Mesothelial cell of epicardium (in vitro differentiated cells): ENCODE measurements at regions not wholly inside any gene's neighbourhood (a gene's known extent, or its start where the extent isn't known, plus 50 kb on each side); places are given as distances from the start of the nearest gene placed in this dataset.

Source experiments
- DNase-seq, 2 experiments: peaks; one replicate each; pipeline ENCODE4 v3.0.0; 2021; ENCODE audit warnings: low spot score in 2 of 2; ENCODE audit not compliant: unreplicated experiment in 2 of 2
- H3K27ac Mint-ChIP-seq: 2 replicates; pipeline ENCODE4 v1.8.0; 2021; ENCODE audit warnings: mixed read lengths
- H3K27me3 Mint-ChIP-seq: 2 replicates; pipeline ENCODE4 v1.8.0; 2021; ENCODE audit warnings: low read depth, mixed read lengths
- H3K36me3 Mint-ChIP-seq: 2 replicates; pipeline ENCODE4 v1.8.0; 2021; ENCODE audit warnings: mixed read lengths
- H3K4me1 Mint-ChIP-seq: 2 replicates; pipeline ENCODE4 v1.8.0; 2021; ENCODE audit warnings: mixed read lengths
- H3K4me3 Mint-ChIP-seq: 2 replicates; pipeline ENCODE4 v1.8.0; 2021; ENCODE audit warnings: mild to moderate bottlenecking, moderate library complexity, mixed read lengths
- H3K9me3 Mint-ChIP-seq: 2 replicates; pipeline ENCODE4 v1.8.0; 2021; ENCODE audit warnings: mixed read lengths
- TF ChIP-seq, protein P1 (sequence below): fragments of 200-600 bp; sonication (generic); IDR thresholded peaks from one replicate; pipeline ENCODE4 v1.5.0; 2021; ENCODE audit warnings: antibody characterized with exemption; ENCODE audit not compliant: unreplicated experiment

DNA sequence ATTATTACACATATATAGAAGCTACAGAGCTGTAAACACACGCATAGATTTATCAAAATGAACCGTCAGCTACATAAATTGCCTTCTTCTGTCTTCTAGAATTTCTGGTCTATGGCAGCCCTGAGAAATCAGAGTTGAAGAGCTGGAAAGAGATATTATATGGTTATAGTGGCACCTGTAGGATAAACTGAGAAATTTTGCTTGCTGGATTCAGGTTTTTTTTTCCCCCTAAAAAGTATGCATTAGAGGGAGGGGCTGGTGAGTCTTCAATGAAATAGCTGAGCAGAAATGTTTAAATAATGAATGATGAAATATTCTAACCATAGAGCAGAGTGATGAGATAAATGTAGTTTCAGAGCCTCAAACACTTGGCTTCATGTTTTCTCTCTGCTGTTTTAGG is 78.0 kb upstream of the DYNC1I1 start:
- H3K9me3 Mint-ChIP-seq = no peaks in the 10 kb centered on the region
- TF ChIP-seq, protein P1, sequence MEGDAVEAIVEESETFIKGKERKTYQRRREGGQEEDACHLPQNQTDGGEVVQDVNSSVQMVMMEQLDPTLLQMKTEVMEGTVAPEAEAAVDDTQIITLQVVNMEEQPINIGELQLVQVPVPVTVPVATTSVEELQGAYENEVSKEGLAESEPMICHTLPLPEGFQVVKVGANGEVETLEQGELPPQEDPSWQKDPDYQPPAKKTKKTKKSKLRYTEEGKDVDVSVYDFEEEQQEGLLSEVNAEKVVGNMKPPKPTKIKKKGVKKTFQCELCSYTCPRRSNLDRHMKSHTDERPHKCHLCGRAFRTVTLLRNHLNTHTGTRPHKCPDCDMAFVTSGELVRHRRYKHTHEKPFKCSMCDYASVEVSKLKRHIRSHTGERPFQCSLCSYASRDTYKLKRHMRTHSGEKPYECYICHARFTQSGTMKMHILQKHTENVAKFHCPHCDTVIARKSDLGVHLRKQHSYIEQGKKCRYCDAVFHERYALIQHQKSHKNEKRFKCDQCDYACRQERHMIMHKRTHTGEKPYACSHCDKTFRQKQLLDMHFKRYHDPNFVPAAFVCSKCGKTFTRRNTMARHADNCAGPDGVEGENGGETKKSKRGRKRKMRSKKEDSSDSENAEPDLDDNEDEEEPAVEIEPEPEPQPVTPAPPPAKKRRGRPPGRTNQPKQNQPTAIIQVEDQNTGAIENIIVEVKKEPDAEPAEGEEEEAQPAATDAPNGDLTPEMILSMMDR = no peak
- H3K27ac Mint-ChIP-seq = no peak overlapping the region
- DNase-seq = no peak
- peaks cover 18% of the 10 kb centered on the region for H3K27me3 Mint-ChIP-seq
- H3K36me3 Mint-ChIP-seq = no peaks in the 10 kb centered on the region
- H3K4me3 Mint-ChIP-seq = no peak overlapping the region
- peaks cover 7% of the 10 kb centered on the region for H3K4me1 Mint-ChIP-seq

DNA sequence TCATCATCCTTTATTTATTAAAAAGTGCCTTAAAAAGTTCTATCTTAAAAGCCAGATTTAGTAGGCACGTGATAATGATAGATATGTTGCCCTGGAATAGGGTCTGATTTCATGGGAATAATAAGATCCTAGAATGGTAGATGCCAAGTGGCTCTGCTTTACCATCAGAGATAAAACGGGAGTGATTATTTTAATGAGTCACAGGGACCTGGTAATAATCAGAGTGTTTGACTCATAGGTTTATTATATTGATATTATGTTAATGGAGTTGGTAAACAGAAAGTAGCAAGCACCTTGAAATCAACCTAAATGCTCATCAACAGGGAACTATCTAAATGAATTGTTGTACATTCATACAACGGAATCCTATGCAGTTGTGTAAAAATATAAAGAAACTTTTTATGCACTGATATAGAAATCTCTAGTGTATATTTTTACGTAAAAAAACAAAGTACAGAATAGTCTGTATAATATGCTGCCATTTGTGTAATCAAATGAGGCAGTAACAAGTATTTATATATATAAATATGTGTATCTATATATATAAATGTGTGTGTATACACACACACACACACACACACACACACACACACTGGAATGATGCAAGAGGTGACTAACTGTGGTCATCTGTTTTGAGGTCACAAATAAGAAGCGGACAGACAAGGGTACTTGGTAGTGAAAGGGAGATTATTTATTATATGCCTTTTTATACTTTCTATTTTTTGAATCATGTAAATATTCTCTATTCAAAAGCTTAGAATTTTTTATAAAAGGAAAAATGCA is 78.6 kb upstream of the DYNC1I1 start:
- TF ChIP-seq, protein P1 = no peak

DNA sequence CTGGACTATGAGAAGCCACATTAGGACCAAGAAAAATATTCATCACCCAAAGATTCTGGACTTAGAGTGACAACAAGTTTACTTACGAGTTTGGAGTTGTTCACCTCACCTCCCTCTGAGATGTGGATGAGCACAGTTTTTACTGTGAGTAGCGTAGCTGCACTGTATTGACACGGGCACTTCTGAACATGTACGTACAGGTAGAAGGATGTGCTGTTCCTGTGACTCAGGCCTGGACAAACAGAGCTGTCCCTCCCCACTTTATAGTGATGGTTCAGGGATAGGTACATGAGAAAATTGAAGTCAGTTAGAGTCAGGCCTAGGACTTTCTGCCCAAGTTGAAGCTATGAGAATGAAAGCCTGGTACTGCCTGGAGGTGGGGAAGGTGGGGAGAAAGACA is 80.9 kb upstream of the DYNC1I1 start:
- DNase-seq = no peak
- Mint-ChIP-seq H3K27ac (no peak overlapping the region), H3K27me3 (peaks cover 8% of the 10 kb centered on the region), H3K36me3 (no peaks in the 10 kb centered on the region), H3K4me1 (peaks cover 10% of the 10 kb centered on the region), H3K4me3 (no peak overlapping the region), H3K9me3 (no peaks in the 10 kb centered on the region)
- TF ChIP-seq, protein P1 = no peak

More for the DNA sequence above, 78.6 kb upstream of the DYNC1I1 start:
- peaks cover 7% of the 10 kb centered on the region for H3K4me1 Mint-ChIP-seq
- no peaks in the 10 kb centered on the region for H3K9me3 Mint-ChIP-seq
- H3K27ac Mint-ChIP-seq = no peak overlapping the region
- peaks cover 18% of the 10 kb centered on the region for H3K27me3 Mint-ChIP-seq
- no peak overlapping the region for H3K4me3 Mint-ChIP-seq
- H3K36me3 Mint-ChIP-seq = no peaks in the 10 kb centered on the region
- no peak for DNase-seq

DNA sequence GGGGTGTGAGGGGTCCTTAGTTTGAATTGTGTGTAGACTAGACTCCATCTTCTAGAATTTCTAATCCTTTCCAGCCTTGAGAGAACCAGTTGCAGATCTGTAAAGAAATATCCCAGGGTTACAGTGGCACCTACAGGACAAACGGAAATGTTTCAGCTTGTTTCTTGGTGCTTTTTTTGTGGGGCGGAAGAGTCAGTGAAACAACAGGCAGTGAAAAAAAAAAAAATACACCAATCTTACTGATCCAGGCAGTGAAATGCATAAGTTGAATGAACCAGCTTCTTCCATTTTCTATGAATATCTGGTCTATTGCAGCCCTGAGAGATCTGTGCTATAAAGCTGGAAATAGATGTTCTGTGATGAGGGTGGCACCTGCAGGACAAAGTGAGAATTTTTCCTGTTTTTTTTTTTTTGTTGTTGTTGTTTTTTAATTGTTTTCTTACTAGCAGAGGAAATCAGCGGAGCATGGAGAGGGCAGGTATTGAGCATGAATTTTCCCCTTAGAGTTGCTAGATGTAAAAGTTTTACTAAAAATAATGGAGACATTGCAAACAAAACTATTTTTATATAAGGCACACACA is 81.9 kb upstream of the DYNC1I1 start:
- Mint-ChIP-seq H3K4me1 (peaks cover 11% of the 10 kb centered on the region), H3K27ac (peak overlapping the region; percentile 2), H3K36me3 (no peaks in the 10 kb centered on the region), H3K9me3 (no peaks in the 10 kb centered on the region), H3K27me3 (peaks cover under 1% of the 10 kb centered on the region), H3K4me3 (peak overlapping the region; percentile 2)
- TF ChIP-seq, protein P1 = peak; percentile 77
- no peak for DNase-seq

DNA sequence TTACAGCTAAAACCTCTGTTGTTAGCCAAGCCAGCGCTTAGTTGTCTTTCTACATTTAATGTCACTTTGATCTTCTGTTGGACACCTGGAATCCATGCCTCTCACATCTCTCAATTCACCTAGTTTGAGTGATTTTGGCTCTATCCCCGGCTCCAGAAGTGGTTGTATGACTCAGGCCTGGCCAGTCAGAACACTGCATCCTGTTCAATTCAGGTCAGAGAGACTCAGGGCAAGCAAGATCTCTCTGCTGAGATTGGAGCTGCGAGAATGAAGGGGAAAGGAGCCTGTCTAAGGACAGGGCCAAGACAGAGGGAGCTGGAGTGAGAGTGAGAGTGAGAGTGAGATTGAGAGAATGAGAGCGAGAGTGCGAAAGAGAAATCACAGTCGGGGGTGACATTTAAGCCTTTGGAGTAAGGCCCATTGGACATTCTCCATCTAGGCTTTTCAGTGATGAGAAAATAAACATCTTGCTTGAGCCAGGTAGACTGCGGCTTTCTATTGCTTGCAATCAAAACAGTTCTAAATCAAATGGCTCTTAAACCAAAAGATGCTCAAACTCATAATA is 83.3 kb upstream of the DYNC1I1 start:
- Mint-ChIP-seq H3K9me3 (no peaks in the 10 kb centered on the region), H3K4me3 (no peak overlapping the region), H3K4me1 (peaks cover 11% of the 10 kb centered on the region), H3K27me3 (no peaks in the 10 kb centered on the region), H3K36me3 (no peaks in the 10 kb centered on the region), H3K27ac (no peak overlapping the region)
- TF ChIP-seq, protein P1 = no peak
- no peak for DNase-seq
